NCI-H748 (cell line): ENCODE measurements at regions not wholly inside any gene's neighbourhood (a gene's known extent, or its start where the extent isn't known, plus 50 kb on each side); places are given as distances from the start of the nearest gene placed in this dataset.
A peak's percentile ranks its signal among the peaks of the same experiment; 100 is the strongest.
"Not testable (repeated sequence)": the region's sequence is repeated elsewhere in the genome, so short reads cannot be mapped to it uniquely, and the experiment has no call there.

ENCODE experiments used
- DNase-seq: peaks from one replicate; lab custom pipeline; 2025; ENCODE audit not compliant: unreplicated experiment; lab: John Stamatoyannopoulos, UW

GRCh38 chr22:25407859-25408229 is 156.6 kb upstream of the GRK3 start:
- DNase-seq, result peak; percentile 2

- DNase-seq, result no peak
Observed at GRCh38 chr22:25409240-25409639, 155.2 kb upstream of the GRK3 start.

GRCh38 chr22:25410849-25411248 is 153.6 kb upstream of the GRK3 start:
- no peak for DNase-seq

- DNase-seq, result no peak
Observed at GRCh38 chr22:25413620-25414019, 150.9 kb upstream of the GRK3 start.

- DNase-seq, result peak; percentile 40
Observed at GRCh38 chr22:25415731-25416130, 148.7 kb upstream of the GRK3 start.

- not testable (repeated sequence) for DNase-seq
Observed at GRCh38 chr22:25417826-25418225, 146.6 kb upstream of the GRK3 start.

- DNase-seq, result peak; percentile 80
Observed at GRCh38 chr22:25419247-25420113, 145.0 kb upstream of the GRK3 start.

- not testable (repeated sequence) for DNase-seq
Observed at GRCh38 chr22:25420114-25420441, 144.4 kb upstream of the GRK3 start.

- DNase-seq, result peak; percentile 8
Observed at GRCh38 chr22:25420471-25420924, 144.0 kb upstream of the GRK3 start.

- peak; percentile 52 for DNase-seq
Observed at GRCh38 chr22:25420925-25421904, 143.3 kb upstream of the GRK3 start.

GRCh38 chr22:25426530-25427308 is 137.8 kb upstream of the GRK3 start:
- DNase-seq, result not testable (repeated sequence)

- not testable (repeated sequence) for DNase-seq
Observed at GRCh38 chr22:25431637-25432342, 132.7 kb upstream of the GRK3 start.

GRCh38 chr22:25433381-25433970 is 131.0 kb upstream of the GRK3 start:
- DNase-seq, result not testable (repeated sequence)

- DNase-seq, result no peak
Observed at GRCh38 chr22:25437414-25438160, 126.9 kb upstream of the GRK3 start.

GRCh38 chr22:25447067-25447685 is 117.3 kb upstream of the GRK3 start:
- no peak for DNase-seq

GRCh38 chr22:25447686-25448434 is 116.6 kb upstream of the GRK3 start:
- DNase-seq, result peak; percentile 66

- DNase-seq, result peak; percentile 9
Observed at GRCh38 chr22:25448435-25449051, 115.9 kb upstream of the GRK3 start.
